Keratinocyte (primary cell): ENCODE measurements at regions not wholly inside any gene's neighbourhood (a gene's known extent, or its start where the extent isn't known, plus 50 kb on each side); places are given as distances from the start of the nearest gene placed in this dataset.

ENCODE experiments used
- DNase-seq: peaks from one replicate; pipeline ENCODE4 v3.0.0-alpha.2; 2011; ENCODE audit warnings: low read depth, missing footprints, low spot score
- FAIRE-seq: peaks from 2 replicates; lab custom pipeline; 2011; peaks lifted over from hg19 to GRCh38; lab: Jason Lieb, UNC
- H2AFZ ChIP-seq: 2 replicates; pipeline ENCODE4 v1.6.0; 2012; ENCODE audit warnings: low read length, control low read depth, inconsistent platforms; ENCODE audit not compliant: control insufficient read depth
- H3K27ac ChIP-seq: 2 replicates; pipeline ENCODE4 v1.5.1; 2011; ENCODE audit warnings: low read length; ENCODE audit not compliant: control insufficient read depth, insufficient read depth
- H3K27me3 ChIP-seq: 3 replicates; pipeline ENCODE4 v1.6.0; 2011; ENCODE audit warnings: low read length; ENCODE audit not compliant: control insufficient read depth, insufficient read depth; ENCODE audit errors: extremely low read depth
- H3K36me3 ChIP-seq, 2 experiments: 2 replicates in 1 of 2; 3 replicates in 1 of 2; pipeline ENCODE4 v1.5.1; 2011; ENCODE audit warnings: low read length in 2 of 2, mild to moderate bottlenecking in 1 of 2; ENCODE audit not compliant: control insufficient read depth in 2 of 2, insufficient read depth in 2 of 2; ENCODE audit errors: extremely low read depth in 1 of 2
- H3K4me1 ChIP-seq: 3 replicates; pipeline ENCODE4 v1.5.1; 2011; ENCODE audit warnings: low read length; ENCODE audit not compliant: control insufficient read depth, insufficient read depth; ENCODE audit errors: extremely low read depth
- H3K4me2 ChIP-seq: 3 replicates; pipeline ENCODE4 v1.6.0; 2011; ENCODE audit warnings: low read depth, low read length; ENCODE audit not compliant: control insufficient read depth, insufficient read depth; ENCODE audit errors: extremely low read depth
- H3K4me3 ChIP-seq, 3 experiments: fragments of 200-600 bp in 1 of 3; sonication (generic) in 1 of 3; 2 replicates in 2 of 3; 3 replicates in 1 of 3; pipeline ENCODE4 v1.5.1; 2011 to 2016; ENCODE audit warnings: low read length in 3 of 3, mild to moderate bottlenecking in 3 of 3, control low read depth in 2 of 3, inconsistent platforms in 1 of 3, low read depth in 1 of 3, mixed read lengths in 1 of 3, mixed run types in 1 of 3, moderate library complexity in 1 of 3; ENCODE audit not compliant: control insufficient read depth in 2 of 3, insufficient read depth in 2 of 3; ENCODE audit errors: extremely low read depth in 1 of 3
- H3K79me2 ChIP-seq: 2 replicates; pipeline ENCODE4 v1.6.0; 2012; ENCODE audit warnings: low read length; ENCODE audit not compliant: control insufficient read depth, insufficient read depth
- H3K9ac ChIP-seq: 3 replicates; pipeline ENCODE4 v1.6.0; 2011; ENCODE audit warnings: low read length; ENCODE audit not compliant: control insufficient read depth, insufficient read depth; ENCODE audit errors: extremely low read depth
- H3K9me1 ChIP-seq: 3 replicates; pipeline ENCODE4 v1.6.0; 2011; ENCODE audit warnings: low read length; ENCODE audit not compliant: control insufficient read depth, insufficient read depth; ENCODE audit errors: extremely low read depth
- H3K9me3 ChIP-seq: 2 replicates; pipeline ENCODE4 v1.5.1; 2012; ENCODE audit warnings: low read depth, low read length; ENCODE audit not compliant: control insufficient read depth
- H4K20me1 ChIP-seq: 3 replicates; pipeline ENCODE4 v1.6.0; 2011; ENCODE audit warnings: low read length; ENCODE audit not compliant: control insufficient read depth, insufficient read depth; ENCODE audit errors: extremely low read depth
- CTCF ChIP-seq, 3 experiments: IDR thresholded peaks in 1 of 3; conservative IDR thresholded peaks in 1 of 3; optimal IDR thresholded peaks in 1 of 3; 2 replicates in 2 of 3; 3 replicates in 1 of 3; pipeline versions ENCODE3 to v1.5.1; 2011; ENCODE audit warnings: low read length in 3 of 3, mild to moderate bottlenecking in 3 of 3, moderate library complexity in 2 of 3, control low read depth in 1 of 3, inconsistent platforms in 1 of 3; ENCODE audit not compliant: insufficient read depth in 2 of 3; ENCODE audit errors: extremely low read depth in 1 of 3
- EZH2 ChIP-seq: IDR thresholded peaks from one replicate; pipeline ENCODE4 v1.6.1; 2012; ENCODE audit warnings: inconsistent platforms, mild to moderate bottlenecking, low read length, moderate library complexity
- dilution Hi-C: fragments of 300-500 bp; cut with MboI; formaldehyde crosslinking; loops from one replicate; pipeline ENCODE4 v1.7.0; 2020; ENCODE audit warnings: low sequenced_read_pairs; ENCODE audit not compliant: extremely low pct_ligation_motif_present

- no peaks in the 10 kb centered on the region for H3K9me3 ChIP-seq
- FAIRE-seq (no peak), DNase-seq (no peak)
- H3K36me3 ChIP-seq: no peaks in the 10 kb centered on the region
- H2AFZ ChIP-seq: no peak overlapping the region
- TF ChIP-seq CTCF (optimal IDR thresholded peaks at IDR 0.05 in 1 of 3, IDR thresholded peaks at IDR 0.05 in 1 of 3, conservative IDR thresholded peaks at IDR 0.05 in 1 of 3; ENCODE audit: extremely low read depth in 1 of 3, insufficient read depth in 2 of 3, low read length in 3 of 3) (no peak), EZH2 (no peak)
- no peak overlapping the region for H3K4me2 ChIP-seq
- no peaks in the 10 kb centered on the region for H4K20me1 ChIP-seq
- H3K27ac ChIP-seq: no peak overlapping the region
- no peaks in the 10 kb centered on the region for H3K9me1 ChIP-seq
- H3K9ac ChIP-seq: no peak overlapping the region
- H3K27me3 ChIP-seq: no peaks in the 10 kb centered on the region
- H3K79me2 ChIP-seq: no peaks in the 10 kb centered on the region
- no peak overlapping the region for H3K4me3 ChIP-seq
- H3K4me1 ChIP-seq: peaks cover 55% of the 10 kb centered on the region
- dilution Hi-C loops: no loop called here
Observed at GRCh38 chr3:177354466-177354865, 157.2 kb upstream of the TBL1XR1 start.

- H3K27ac ChIP-seq: peak overlapping the region; percentile 95
- no peaks in the 10 kb centered on the region for H3K9me1 ChIP-seq
- H3K4me2 ChIP-seq: no peak overlapping the region
- DNase-seq: no peak
- no peaks in the 10 kb centered on the region for H4K20me1 ChIP-seq
- no peak overlapping the region for H3K9ac ChIP-seq
- H3K4me1 ChIP-seq: peaks cover 55% of the 10 kb centered on the region
- H2AFZ ChIP-seq: no peak overlapping the region
- H3K9me3 ChIP-seq: no peaks in the 10 kb centered on the region
- dilution Hi-C loops: no loop called here
- no peak for FAIRE-seq
- H3K27me3 ChIP-seq: no peaks in the 10 kb centered on the region
- H3K4me3 ChIP-seq: no peak overlapping the region
- no peaks in the 10 kb centered on the region for H3K79me2 ChIP-seq
- TF ChIP-seq EZH2: no peak
- no peak for TF ChIP-seq CTCF (optimal IDR thresholded peaks at IDR 0.05 in 1 of 3, IDR thresholded peaks at IDR 0.05 in 1 of 3, conservative IDR thresholded peaks at IDR 0.05 in 1 of 3; ENCODE audit: extremely low read depth in 1 of 3, insufficient read depth in 2 of 3, low read length in 3 of 3)
- no peaks in the 10 kb centered on the region for H3K36me3 ChIP-seq
Observed at GRCh38 chr3:177356113-177356512, 158.8 kb upstream of the TBL1XR1 start.
